GM08714 (cell line): ENCODE measurements at regions not wholly inside any gene's neighbourhood (a gene's known extent, or its start where the extent isn't known, plus 50 kb on each side); places are given as distances from the start of the nearest gene placed in this dataset.

Experiments used
- H3K4me3 ChIP-seq: fragments of 200-500 bp; sonication (Bioruptor generic); 2 replicates; pipeline ENCODE4 v1.5.1; 2014; ENCODE audit warnings: mild to moderate bottlenecking, low read length, inconsistent platforms
- ZNF274 ChIP-seq: IDR thresholded peaks from 2 replicates; pipeline ENCODE4 v1.6.1; 2012; ENCODE audit warnings: mild to moderate bottlenecking, low read depth, low read length

GRCh38 chr10:128712661-128713400, 586.6 kb upstream of the MKI67 start:
- H3K4me3 ChIP-seq, result no peak overlapping the region
- no peak for TF ChIP-seq ZNF274

GRCh38 chr10:128713471-128713870, 587.2 kb upstream of the MKI67 start:
- H3K4me3 ChIP-seq, result no peak overlapping the region
- TF ChIP-seq ZNF274, result no peak

- no peak for TF ChIP-seq ZNF274
- H3K4me3 ChIP-seq, result no peak overlapping the region
These were observed 587.8 kb upstream of the MKI67 start for GRCh38 chr10:128713874-128714570.

GRCh38 chr10:128714644-128715415, 588.6 kb upstream of the MKI67 start:
- no peak for TF ChIP-seq ZNF274
- H3K4me3 ChIP-seq, result no peak overlapping the region

- H3K4me3 ChIP-seq, result no peak overlapping the region
- no peak for TF ChIP-seq ZNF274
These were observed 590.0 kb upstream of the MKI67 start for GRCh38 chr10:128716181-128716580.

- no peak overlapping the region for H3K4me3 ChIP-seq
- TF ChIP-seq ZNF274, result no peak
These were observed 595.8 kb upstream of the MKI67 start for GRCh38 chr10:128721963-128722445.

- no peak for TF ChIP-seq ZNF274
- H3K4me3 ChIP-seq, result no peak overlapping the region
These were observed 596.7 kb upstream of the MKI67 start for GRCh38 chr10:128722947-128723346.

- no peak overlapping the region for H3K4me3 ChIP-seq
- no peak for TF ChIP-seq ZNF274
These were observed 597.5 kb upstream of the MKI67 start for GRCh38 chr10:128723631-128724205.

- no peak for TF ChIP-seq ZNF274
- H3K4me3 ChIP-seq, result no peak overlapping the region
These were observed 599.3 kb upstream of the MKI67 start for GRCh38 chr10:128725531-128725930.

GRCh38 chr10:128727114-128727513, 600.9 kb upstream of the MKI67 start:
- no peak overlapping the region for H3K4me3 ChIP-seq
- TF ChIP-seq ZNF274, result no peak

- H3K4me3 ChIP-seq, result no peak overlapping the region
- TF ChIP-seq ZNF274, result no peak
These were observed 603.7 kb upstream of the MKI67 start for GRCh38 chr10:128729910-128730420.

GRCh38 chr10:128730922-128731321, 604.7 kb upstream of the MKI67 start:
- no peak overlapping the region for H3K4me3 ChIP-seq
- TF ChIP-seq ZNF274, result no peak

- no peak for TF ChIP-seq ZNF274
- no peak overlapping the region for H3K4me3 ChIP-seq
These were observed 607.9 kb upstream of the MKI67 start for GRCh38 chr10:128734161-128734560.

GRCh38 chr10:128734734-128735133, 608.5 kb upstream of the MKI67 start:
- no peak overlapping the region for H3K4me3 ChIP-seq
- TF ChIP-seq ZNF274, result no peak
